Epidermal melanocyte (primary cell): ENCODE measurements at regions not wholly inside any gene's neighbourhood (a gene's known extent, or its start where the extent isn't known, plus 50 kb on each side); places are given as distances from the start of the nearest gene placed in this dataset.

Experiments
- DNase-seq: peaks from one replicate; pipeline ENCODE4 v3.0.0; 2011; ENCODE audit warnings: low spot score; ENCODE audit not compliant: insufficient read length

GRCh38 chr3:18835021-18835420, 313.3 kb upstream of the KCNH8 start:
- no peak for DNase-seq

- DNase-seq, result no peak
Observed at GRCh38 chr3:18830087-18830486, 318.2 kb upstream of the KCNH8 start.

DNA sequence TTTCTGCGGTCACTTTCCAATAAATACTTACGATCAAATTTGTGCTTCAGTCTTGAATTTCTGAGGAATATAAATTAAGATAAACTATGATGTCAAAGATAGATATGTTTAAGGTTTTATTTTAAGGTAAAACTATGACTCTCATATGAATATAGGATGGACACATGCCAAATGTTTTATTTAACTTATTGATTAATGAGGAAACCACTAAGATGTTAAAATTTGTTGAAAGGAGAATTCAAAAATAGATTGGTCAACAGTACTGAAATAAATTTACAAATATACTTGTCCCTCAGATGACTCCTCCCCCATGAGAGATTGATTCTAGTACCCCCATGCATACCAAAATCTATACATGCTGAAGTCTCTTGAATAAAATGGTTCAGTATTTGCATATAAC, 319.7 kb upstream of the KCNH8 start:
- DNase-seq, result no peak

GRCh38 chr3:18827664-18828063, 320.6 kb upstream of the KCNH8 start:
- DNase-seq, result no peak

GRCh38 chr3:18825665-18826064, 322.6 kb upstream of the KCNH8 start:
- no peak for DNase-seq

DNA sequence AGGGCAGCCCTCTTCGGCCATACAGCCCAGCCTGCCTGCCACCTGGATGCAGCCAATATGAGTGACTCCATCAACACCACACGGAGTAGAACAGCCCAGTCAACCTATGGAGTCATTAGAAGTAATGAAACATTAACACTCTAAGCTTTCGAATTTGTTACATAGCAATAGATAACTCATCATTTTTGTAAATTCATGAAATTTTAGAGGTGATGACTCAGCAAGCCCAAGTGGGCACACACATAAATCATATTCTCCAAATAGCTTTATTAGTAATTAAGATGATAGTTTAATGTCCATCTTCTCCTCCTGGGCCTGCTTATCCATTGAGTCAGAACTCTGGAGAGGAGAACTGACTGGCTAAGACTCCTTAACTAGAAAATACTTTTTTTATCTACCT, 335.0 kb upstream of the KCNH8 start:
- no peak for DNase-seq

GRCh38 chr3:18812316-18812715, 336.0 kb upstream of the KCNH8 start:
- no peak for DNase-seq

GRCh38 chr3:18810306-18810661, 338.0 kb upstream of the KCNH8 start:
- no peak for DNase-seq

GRCh38 chr3:18809640-18810305, 338.5 kb upstream of the KCNH8 start:
- DNase-seq, result no peak

DNA sequence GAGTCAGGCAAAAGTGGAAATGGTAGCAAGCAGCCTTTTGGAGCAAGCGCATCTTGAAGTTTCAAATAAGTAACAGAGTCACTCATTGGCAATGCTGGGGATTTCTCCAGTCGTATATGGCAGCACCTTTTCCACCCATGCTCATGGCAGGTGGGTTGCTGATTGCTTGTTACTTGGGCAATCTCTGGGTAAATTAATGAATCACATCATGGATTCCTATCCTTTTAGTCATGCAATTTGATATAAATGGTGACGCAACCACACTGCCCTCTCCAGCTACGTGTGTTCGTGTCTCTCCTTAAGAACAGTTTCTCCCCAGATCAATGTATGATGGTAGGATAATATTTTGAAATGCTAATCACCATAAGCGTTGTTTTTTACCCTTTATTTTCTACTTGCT, 339.9 kb upstream of the KCNH8 start:
- DNase-seq, result no peak

DNA sequence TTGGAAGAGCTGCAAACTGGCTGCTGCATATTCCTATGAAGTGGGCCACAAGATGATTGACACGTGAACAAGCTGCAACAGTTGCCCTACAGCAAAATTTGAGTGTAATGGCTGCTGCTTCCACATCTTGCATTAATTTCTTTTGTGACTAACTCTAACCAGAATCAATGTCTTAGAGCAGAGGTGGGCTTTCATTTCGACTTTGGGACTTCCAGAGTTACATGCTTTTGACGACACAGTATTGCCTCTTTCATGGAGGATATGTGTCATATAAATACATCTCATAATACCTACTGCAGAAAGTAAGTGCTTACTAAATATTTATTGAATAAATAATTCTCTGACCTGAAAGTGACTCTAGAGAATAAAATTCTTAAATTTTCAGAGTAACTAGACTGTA, 340.7 kb upstream of the KCNH8 start:
- DNase-seq, result no peak

DNA sequence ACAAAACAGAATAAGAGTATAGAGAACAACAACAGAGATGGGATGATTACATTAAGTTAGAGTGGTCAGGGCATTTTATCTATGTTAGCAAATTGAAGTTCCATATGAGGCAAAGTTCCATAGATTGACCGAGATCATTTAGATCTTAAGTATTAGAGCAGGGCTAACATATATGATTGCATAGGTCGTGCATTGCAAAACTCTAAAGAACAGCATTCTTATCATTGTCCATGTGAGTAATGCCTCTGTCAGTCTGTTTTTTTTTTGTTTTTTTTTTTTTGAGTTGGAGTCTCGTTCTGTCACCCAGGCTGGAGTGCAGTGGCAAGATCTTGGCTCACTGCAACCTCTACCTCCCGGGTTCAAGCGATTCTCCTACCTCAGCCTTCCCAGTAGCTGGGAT, 341.7 kb upstream of the KCNH8 start:
- no peak for DNase-seq

DNA sequence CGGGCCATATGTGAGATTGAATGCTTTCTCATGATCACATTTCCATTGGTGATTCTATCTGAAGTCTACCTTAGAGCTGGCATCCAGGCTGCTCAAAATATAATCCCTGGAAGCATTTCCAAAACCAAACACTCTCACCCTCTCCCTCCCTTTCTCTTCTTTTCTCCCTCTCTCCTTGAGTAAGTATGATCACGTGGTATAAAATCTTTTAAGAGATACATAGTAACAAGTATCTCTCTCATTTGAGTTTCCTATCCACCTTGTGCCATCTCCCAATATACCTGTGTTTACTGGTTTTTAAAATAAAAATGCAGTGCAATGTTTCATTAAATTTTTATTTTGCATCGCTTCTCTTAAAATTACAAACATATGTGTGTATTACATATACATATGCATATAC, 350.9 kb upstream of the KCNH8 start:
- DNase-seq, result no peak

GRCh38 chr3:18795078-18795477, 353.2 kb upstream of the KCNH8 start:
- no peak for DNase-seq

- no peak for DNase-seq
Observed at GRCh38 chr3:18791752-18792151, 356.6 kb upstream of the KCNH8 start.

GRCh38 chr3:18791182-18791581, 357.1 kb upstream of the KCNH8 start:
- DNase-seq, result no peak

DNA sequence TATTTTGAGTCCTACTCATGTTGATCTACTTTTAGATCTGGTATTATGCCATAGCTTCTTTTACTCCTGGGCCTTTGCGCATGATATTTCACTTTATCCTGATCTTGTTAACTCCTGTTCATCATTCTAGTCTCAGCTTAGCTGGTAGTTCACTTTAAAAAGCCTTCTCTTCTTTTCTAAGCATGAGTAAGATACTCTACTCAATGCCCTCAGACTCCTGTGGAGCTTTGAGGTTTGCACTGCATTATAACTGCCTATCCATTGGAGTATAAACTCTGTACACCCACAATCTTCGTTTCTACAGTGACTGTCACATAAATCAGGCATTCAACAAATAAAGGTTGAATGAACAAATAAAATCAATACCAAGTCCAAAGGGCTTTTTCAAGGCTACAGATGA, 357.9 kb upstream of the KCNH8 start:
- no peak for DNase-seq

DNA sequence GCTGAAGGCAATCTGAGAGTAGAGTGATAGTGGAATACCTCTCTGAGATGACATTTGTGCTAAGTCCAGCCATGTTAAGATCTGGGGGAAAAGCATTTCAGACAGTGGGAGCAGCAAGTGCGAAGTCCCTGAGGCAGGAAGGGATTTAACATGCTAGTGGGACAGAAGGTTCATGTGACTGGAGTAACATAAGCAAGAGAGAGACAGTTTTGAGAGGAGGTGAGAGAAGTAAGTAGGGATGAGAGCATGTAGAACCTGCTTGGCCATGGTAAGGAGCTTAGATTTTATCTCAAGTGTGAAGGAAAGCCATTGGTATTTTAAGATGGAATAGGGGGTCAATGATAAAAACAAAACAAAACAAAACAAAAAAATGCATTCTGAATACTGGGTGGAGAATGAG, 358.6 kb upstream of the KCNH8 start:
- DNase-seq, result no peak

- no peak for DNase-seq
Observed at GRCh38 chr3:18787441-18787840, 360.9 kb upstream of the KCNH8 start.

DNA sequence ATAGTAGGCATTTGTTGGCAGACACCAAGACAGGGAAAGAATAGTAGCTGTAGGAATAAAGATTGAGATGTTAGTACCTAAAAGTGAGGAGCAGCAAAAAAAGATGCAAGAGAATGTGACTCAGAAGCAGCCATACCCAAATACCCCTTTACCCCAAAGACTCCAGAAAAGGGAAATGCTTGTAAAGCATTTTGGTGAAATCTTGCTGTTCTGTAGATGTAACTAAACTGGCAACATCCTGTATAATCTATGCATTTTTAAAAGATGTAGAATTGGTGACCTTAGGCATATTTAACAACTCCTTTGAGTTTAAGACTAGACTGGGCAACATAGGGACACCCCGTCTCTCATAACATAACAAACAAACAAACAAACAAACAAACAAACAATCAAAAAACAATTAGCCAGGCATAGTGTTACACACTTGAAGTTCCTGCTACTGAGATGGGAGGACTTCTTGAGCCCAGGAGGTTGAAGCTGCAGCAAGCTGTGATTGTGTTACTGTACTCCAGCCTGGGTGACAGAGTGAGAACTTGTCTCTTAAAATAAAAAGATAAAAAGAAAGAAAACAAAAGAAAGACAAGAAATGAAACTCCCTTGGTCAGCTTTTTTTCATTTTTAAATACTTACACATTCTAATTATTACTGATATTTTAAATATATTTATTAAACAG, 361.5 kb upstream of the KCNH8 start:
- DNase-seq, result no peak

DNA sequence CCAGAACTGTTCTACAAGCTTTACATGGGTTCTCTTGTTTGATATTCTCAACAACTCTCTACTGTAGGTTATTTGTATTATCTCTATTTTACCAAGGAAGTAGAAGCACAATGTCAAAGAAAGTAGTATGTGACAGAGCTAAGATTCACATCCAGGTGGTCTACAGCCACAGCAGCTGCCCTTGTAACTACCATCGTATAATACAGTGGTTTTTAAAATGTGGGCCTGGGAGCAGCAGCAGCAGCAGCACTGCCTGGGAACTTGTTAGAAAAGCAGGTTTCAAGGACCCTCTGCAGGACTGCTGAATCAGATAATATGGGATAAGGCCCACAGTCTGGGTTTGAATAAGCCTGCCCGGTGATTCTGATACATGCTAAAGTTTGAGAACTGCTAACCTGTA, 357.1 kb upstream of the SATB1 start:
- no peak for DNase-seq

DNA sequence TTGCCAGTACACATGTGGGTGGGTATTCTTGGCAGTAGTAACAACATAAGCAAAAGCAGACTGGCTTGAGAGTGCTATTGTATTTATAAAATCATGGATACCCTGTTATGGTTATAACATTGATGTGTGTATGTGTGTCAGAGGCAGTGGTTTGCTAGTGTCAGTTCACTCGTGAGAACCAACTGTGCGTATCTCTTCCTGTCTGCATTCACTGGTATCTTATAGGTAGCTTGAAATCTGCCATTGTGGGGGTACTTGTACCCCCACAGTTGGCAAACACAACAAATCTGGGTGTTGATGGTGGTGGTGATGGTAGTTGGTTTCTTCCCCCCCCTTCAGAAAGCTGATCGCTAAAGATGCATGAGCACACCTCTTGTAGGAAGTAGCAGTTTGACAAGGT, 355.8 kb upstream of the SATB1 start:
- DNase-seq, result no peak

- DNase-seq, result no peak
Observed at GRCh38 chr3:18779704-18780103, 354.6 kb upstream of the SATB1 start.

GRCh38 chr3:18778598-18778997, 353.5 kb upstream of the SATB1 start:
- DNase-seq, result no peak
